Peyer's patch (tissue), 4 donors: ENCODE measurements at regions not wholly inside any gene's neighbourhood (a gene's known extent, or its start where the extent isn't known, plus 50 kb on each side); places are given as distances from the start of the nearest gene placed in this dataset.

Source experiments
- CTCF ChIP-seq, 6 experiments: fragments of 450-650 bp in 4 of 6; fragments of 200-600 bp in 2 of 6; sonication (generic) in 1 of 6; IDR thresholded peaks; one replicate each; pipeline ENCODE4 v1.5.1; 2017 to 2019; ENCODE audit warnings: antibody characterized with exemption in 6 of 6, mild to moderate bottlenecking in 3 of 6, moderate library complexity in 1 of 6
- POLR2A ChIP-seq, 2 donors: fragments of 450-650 bp; IDR thresholded peaks; one replicate each; pipeline ENCODE4 v1.5.1; 2017; ENCODE audit warnings: antibody characterized with exemption in 2 of 2, mild to moderate bottlenecking in 2 of 2, moderate library complexity in 2 of 2

GRCh38 chr7:1360521-1360971 is 98.7 kb downstream of the MICALL2 start:
- TF ChIP-seq CTCF (IDR thresholded peaks at IDR 0.05) (no peak), POLR2A (IDR thresholded peaks at IDR 0.05) (no peak)
